GM12875 (cell line): ENCODE measurements at regions not wholly inside any gene's neighbourhood (a gene's known extent, or its start where the extent isn't known, plus 50 kb on each side); places are given as distances from the start of the nearest gene placed in this dataset.

Experiments
- H3K4me3 ChIP-seq: one replicate; pipeline ENCODE4 v1.5.1; 2011; ENCODE audit warnings: low read depth, low read length, control low read depth
- CTCF ChIP-seq: IDR thresholded peaks from 2 replicates; pipeline ENCODE4 v1.5.1; 2011; ENCODE audit warnings: low read depth, mild to moderate bottlenecking, control low read depth, inconsistent platforms, low read length, moderate library complexity, borderline replicate concordance; ENCODE audit not compliant: insufficient read depth

DNA sequence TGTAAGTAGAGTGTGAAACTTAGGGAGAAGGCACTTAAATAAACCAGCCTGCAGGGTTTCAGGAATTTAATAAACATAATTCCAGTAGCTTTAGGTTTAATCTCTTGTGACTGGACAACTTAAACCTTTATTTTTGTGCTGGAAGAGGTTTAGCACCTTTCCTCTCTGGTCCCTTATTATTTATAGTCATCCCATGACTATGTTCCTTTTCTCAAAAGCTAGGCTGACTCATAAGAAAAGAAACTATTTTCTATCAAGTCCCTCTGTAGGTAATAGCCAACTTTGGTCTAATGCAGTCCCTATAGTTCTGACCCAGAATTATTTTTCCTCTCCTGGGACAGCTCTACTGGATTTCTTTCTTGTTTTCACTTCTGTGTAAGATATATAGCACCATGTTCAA, 588.9 kb downstream of the NR2F1-AS1 start:
- H3K4me3 ChIP-seq: no peak overlapping the region
- TF ChIP-seq CTCF: no peak

DNA sequence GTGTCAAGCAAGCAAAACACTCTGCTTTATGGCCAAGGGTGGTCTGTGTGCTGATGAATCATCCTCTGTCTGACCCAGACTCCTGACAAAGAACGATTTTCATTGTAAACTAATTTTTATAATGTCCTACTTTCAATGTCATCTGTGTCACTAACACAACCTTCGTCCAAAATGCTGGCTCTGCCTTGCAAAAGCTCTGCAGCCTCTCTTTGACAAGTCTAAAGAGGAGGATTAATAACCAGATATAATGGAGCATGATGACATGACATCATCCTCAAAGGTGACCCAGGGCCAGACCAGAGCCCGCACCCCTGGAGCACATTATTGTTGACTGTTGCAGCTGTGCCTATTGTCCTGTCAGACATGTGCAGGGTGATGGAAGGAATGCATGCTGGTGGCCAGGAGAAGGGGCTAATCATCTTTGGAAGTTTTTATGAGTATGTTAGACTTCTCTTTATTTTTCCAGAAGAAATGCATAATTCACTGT, 589.4 kb downstream of the NR2F1-AS1 start:
- TF ChIP-seq CTCF: no peak
- no peak overlapping the region for H3K4me3 ChIP-seq

GRCh38 chr5:92990771-92991170, 590.2 kb downstream of the NR2F1-AS1 start:
- no peak for TF ChIP-seq CTCF
- H3K4me3 ChIP-seq: no peak overlapping the region

DNA sequence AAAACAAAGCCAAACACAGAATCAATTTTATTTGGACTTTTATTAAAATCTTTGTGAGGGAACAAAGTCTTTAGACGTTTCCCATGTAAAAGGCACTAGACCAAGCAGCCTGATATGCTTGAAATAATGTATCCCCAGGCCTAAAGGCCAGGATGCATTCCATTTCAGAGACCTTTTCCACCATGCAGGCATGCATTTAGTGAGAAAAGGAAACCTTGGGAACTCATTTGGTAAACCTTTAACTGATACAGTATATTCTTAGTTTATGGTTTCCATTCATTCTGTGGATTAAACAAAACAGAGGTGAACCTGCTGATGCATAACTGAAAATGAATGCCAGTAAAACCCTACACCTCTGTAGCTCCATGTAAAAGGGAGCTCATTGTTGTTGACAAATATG, 600.0 kb downstream of the NR2F1-AS1 start:
- no peak overlapping the region for H3K4me3 ChIP-seq
- no peak for TF ChIP-seq CTCF

- H3K4me3 ChIP-seq: no peak overlapping the region
- TF ChIP-seq CTCF: no peak
Observed at GRCh38 chr5:92980491-92980890, 600.5 kb downstream of the NR2F1-AS1 start.

- TF ChIP-seq CTCF: no peak
- no peak overlapping the region for H3K4me3 ChIP-seq
Observed at GRCh38 chr5:92979716-92980115, 601.3 kb downstream of the NR2F1-AS1 start.

DNA sequence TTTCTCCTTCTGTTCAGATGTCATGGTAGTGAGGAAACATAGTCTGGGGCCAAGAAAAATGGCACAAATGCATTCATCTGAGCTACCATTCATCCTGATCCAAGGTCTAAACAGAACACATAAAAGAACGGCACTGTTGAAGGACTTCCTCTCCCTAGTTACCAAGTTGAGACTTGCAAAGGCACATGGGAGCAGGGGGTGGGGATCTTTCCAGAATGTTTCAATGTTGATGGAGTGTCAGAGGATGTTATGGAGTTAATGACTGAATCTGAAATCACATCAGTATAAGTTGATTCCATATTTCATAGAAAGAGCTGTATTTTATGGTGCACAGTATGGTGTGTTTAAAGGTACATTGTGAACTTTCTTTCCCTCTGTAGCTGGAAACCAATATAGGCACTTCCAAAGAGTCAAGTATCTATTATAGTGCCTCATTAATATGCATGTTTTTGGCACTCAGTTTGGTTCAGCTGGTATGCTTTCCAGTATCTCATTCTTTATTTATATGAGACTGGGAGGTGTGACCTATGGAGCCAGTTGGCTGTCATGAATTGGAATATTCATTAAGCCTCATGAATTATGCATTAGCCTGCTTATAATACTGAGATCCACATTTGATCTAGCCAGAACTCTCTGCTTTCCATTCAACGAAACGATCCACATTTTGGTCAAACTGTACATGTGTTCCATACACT, 603.0 kb downstream of the NR2F1-AS1 start:
- no peak for TF ChIP-seq CTCF
- H3K4me3 ChIP-seq: no peak overlapping the region
